PC-9 (cell line): ENCODE measurements at regions not wholly inside any gene's neighbourhood (a gene's known extent, or its start where the extent isn't known, plus 50 kb on each side); places are given as distances from the start of the nearest gene placed in this dataset.

Source experiments
- BruUV-seq: library from RNA; stranded (reverse); fragments of 400-500 nt; replicated peaks from 2 replicates; lab custom pipeline; 2021; lab: Mats Ljungman, UMichigan
- CTCF ChIA-PET: fragments of 300-600 bp; sonication (Branson Sonifier 250); formaldehyde crosslinking; loops from one replicate; lab custom pipeline; 2022; ENCODE audit warnings: antibody characterized with exemption; lab: Charles Lee
- POLR2A ChIA-PET: fragments of 300-600 bp; sonication (Branson Sonifier 250); formaldehyde crosslinking; loops from one replicate; lab custom pipeline; 2022; ENCODE audit warnings: antibody characterized with exemption; ENCODE audit not compliant: unreplicated experiment; lab: Charles Lee
- DNase-seq, 2 experiments: peaks; one replicate each; pipeline versions ENCODE4 v3.0.0 to v3.0.0-alpha.2; 2015 to 2022; ENCODE audit warnings: mixed read lengths in 1 of 2
- H2AFZ ChIP-seq: fragments of 200-600 bp; sonication (generic); 2 replicates; pipeline ENCODE4 v1.8.1; 2017; ENCODE audit warnings: antibody characterized with exemption
- H3F3A ChIP-seq: fragments of 200-600 bp; sonication (generic); 2 replicates; pipeline ENCODE4 v1.8.1; 2017; ENCODE audit warnings: antibody characterized with exemption, mild to moderate bottlenecking, low read depth; ENCODE audit not compliant: insufficient read depth
- H3K27ac ChIP-seq: fragments of 200-600 bp; sonication (generic); 2 replicates; pipeline ENCODE4 v1.6.1; 2016; ENCODE audit warnings: mixed run types
- H3K27me3 ChIP-seq: fragments of 200-600 bp; sonication (generic); 2 replicates; pipeline ENCODE4 v1.6.1; 2016; ENCODE audit warnings: low read depth, mixed run types; ENCODE audit not compliant: insufficient read depth
- H3K36me3 ChIP-seq: fragments of 200-600 bp; sonication (generic); 2 replicates; pipeline ENCODE4 v1.6.1; 2016; ENCODE audit warnings: low read depth, mixed run types
- H3K4me1 ChIP-seq: fragments of 200-600 bp; sonication (generic); replicated peaks from 2 replicates; pipeline ENCODE4 v1.6.1; 2016; ENCODE audit warnings: mixed run types; ENCODE audit not compliant: insufficient read depth
- H3K4me2 ChIP-seq: fragments of 200-600 bp; sonication (generic); 2 replicates; pipeline ENCODE4 v1.6.1; 2017; ENCODE audit warnings: mixed run types
- H3K4me3 ChIP-seq: fragments of 200-600 bp; sonication (generic); 2 replicates; pipeline ENCODE4 v1.6.1; 2016; ENCODE audit warnings: mixed run types
- H3K79me2 ChIP-seq: fragments of 200-600 bp; sonication (generic); 2 replicates; pipeline ENCODE4 v1.6.1; 2017; ENCODE audit warnings: low read depth, mixed run types
- H3K9me2 ChIP-seq: fragments of 200-600 bp; sonication (generic); 2 replicates; pipeline ENCODE4 v1.8.1; 2017; ENCODE audit warnings: mild to moderate bottlenecking; ENCODE audit not compliant: insufficient read depth
- H3K9me3 ChIP-seq: fragments of 200-600 bp; sonication (generic); 2 replicates; pipeline ENCODE4 v1.8.1; 2016; ENCODE audit warnings: low read depth; ENCODE audit not compliant: insufficient read depth
- H4K20me1 ChIP-seq: fragments of 200-600 bp; sonication (generic); 2 replicates; pipeline ENCODE4 v1.8.1; 2017; ENCODE audit not compliant: insufficient read depth
- CTCF ChIP-seq: fragments of 200-600 bp; sonication (generic); conservative IDR thresholded peaks from 2 replicates; pipeline ENCODE4 v1.6.1; 2017; ENCODE audit warnings: mixed run types, antibody characterized with exemption, mild to moderate bottlenecking, moderate library complexity
- EZH2 ChIP-seq: fragments of 200-600 bp; sonication (generic); IDR thresholded peaks from 2 replicates; pipeline ENCODE4 v1.8.0; 2017; ENCODE audit warnings: antibody characterized with exemption, low read depth
- intact Hi-C: fragments of 100-400 bp; cut with micrococcal nuclease; formaldehyde crosslinking; loops from one replicate; pipeline ENCODE4 v1.10.0; 2022; ENCODE audit not compliant: unreplicated experiment

GRCh38 chr6:11953641-11954040 is 58.5 kb upstream of the HIVEP1 start:
- intact Hi-C loops = no loop called here

GRCh38 chr6:11952316-11952715 is 59.8 kb upstream of the HIVEP1 start:
- Histone ChIP-seq H3F3A (no peaks in the 10 kb centered on the region), H3K4me1 (no peaks in the 10 kb centered on the region), H3K27me3 (no peaks in the 10 kb centered on the region), H3K27ac (no peak overlapping the region), H2AFZ (no peak overlapping the region), H3K4me3 (no peak overlapping the region), H3K9me3 (0 out of 2 replicates have a peak, but pooled peaks cover 5% of the 10 kb centered on the region), H4K20me1 (no peaks in the 10 kb centered on the region), H3K9me2 (no peaks in the 10 kb centered on the region), H3K79me2 (no peaks in the 10 kb centered on the region), H3K36me3 (no peaks in the 10 kb centered on the region), H3K4me2 (no peak overlapping the region)
- intact Hi-C loops = no loop called here
- TF ChIP-seq EZH2 = no peak
- TF ChIP-seq CTCF = no peak
- BruUV-seq = no TSS peak
- ChIA-PET CTCF (no interaction called here), POLR2A (interaction anchor here (0.6 kb wide), 1 partner anchor 14 kb away, joined by 6 read pairs; no protein-coding TSS in a partner anchor)
- no peak for DNase-seq

More at GRCh38 chr6:11953641-11954040, 58.5 kb upstream of the HIVEP1 start:
- Histone ChIP-seq H3K4me2 (no peak overlapping the region), H3K4me3 (no peak overlapping the region), H4K20me1 (no peaks in the 10 kb centered on the region), H3K27ac (no peak overlapping the region), H3K27me3 (no peaks in the 10 kb centered on the region), H3F3A (no peaks in the 10 kb centered on the region), H3K9me3 (0 out of 2 replicates have a peak, but pooled peaks cover 5% of the 10 kb centered on the region), H3K79me2 (no peaks in the 10 kb centered on the region), H2AFZ (no peak overlapping the region), H3K9me2 (no peaks in the 10 kb centered on the region), H3K4me1 (no peaks in the 10 kb centered on the region), H3K36me3 (no peaks in the 10 kb centered on the region)
- TF ChIP-seq CTCF = no peak
- no peak for TF ChIP-seq EZH2
- no TSS peak for BruUV-seq
- ChIA-PET CTCF (no interaction called here), POLR2A (no interaction called here)
- DNase-seq = no peak

GRCh38 chr6:11951868-11952267 is 60.2 kb upstream of the HIVEP1 start:
- H2AFZ ChIP-seq = no peak overlapping the region
- TF ChIP-seq EZH2 (no peak), CTCF (no peak)
- intact Hi-C loops = no loop called here
- no peak for DNase-seq
- no peaks in the 10 kb centered on the region for H4K20me1 ChIP-seq
- no peak overlapping the region for H3K27ac ChIP-seq
- no peaks in the 10 kb centered on the region for H3F3A ChIP-seq
- H3K79me2 ChIP-seq = no peaks in the 10 kb centered on the region
- no peaks in the 10 kb centered on the region for H3K4me1 ChIP-seq
- no peak overlapping the region for H3K4me2 ChIP-seq
- POLR2A ChIA-PET = interaction anchor here (0.6 kb wide), 1 partner anchor 14 kb away, joined by 6 read pairs; no protein-coding TSS in a partner anchor
- H3K4me3 ChIP-seq = no peak overlapping the region
- CTCF ChIA-PET = no interaction called here
- 0 out of 2 replicates have a peak, but pooled peaks cover 3% of the 10 kb centered on the region for H3K9me3 ChIP-seq
- H3K36me3 ChIP-seq = no peaks in the 10 kb centered on the region
- BruUV-seq = no TSS peak
- H3K27me3 ChIP-seq = no peaks in the 10 kb centered on the region
- no peaks in the 10 kb centered on the region for H3K9me2 ChIP-seq
